Ishikawa (cell line): ENCODE measurements at regions not wholly inside any gene's neighbourhood (a gene's known extent, or its start where the extent isn't known, plus 50 kb on each side); places are given as distances from the start of the nearest gene placed in this dataset.

Experiments used
- CEBPB ChIP-seq: IDR thresholded peaks from 2 replicates; pipeline ENCODE4 v1.6.1; 2012
- CREB1 ChIP-seq: IDR thresholded peaks from 2 replicates; pipeline ENCODE4 v1.6.1; 2012; ENCODE audit warnings: low read depth
- EGR1 ChIP-seq: IDR thresholded peaks from 2 replicates; pipeline ENCODE4 v1.6.1; 2012
- EP300 ChIP-seq: IDR thresholded peaks from 2 replicates; pipeline ENCODE4 v1.6.1; 2012; ENCODE audit warnings: borderline replicate concordance
- FOXM1 ChIP-seq: IDR thresholded peaks from 2 replicates; pipeline ENCODE4 v1.6.1; 2012; ENCODE audit warnings: low read depth, borderline replicate concordance
- NFIC ChIP-seq: IDR thresholded peaks from 2 replicates; pipeline ENCODE4 v1.6.1; 2012
- RAD21 ChIP-seq: IDR thresholded peaks from 2 replicates; pipeline ENCODE4 v1.6.1; 2012; ENCODE audit warnings: low read depth
- TAF1 ChIP-seq: IDR thresholded peaks from 2 replicates; pipeline ENCODE4 v1.6.1; 2012; ENCODE audit warnings: low read depth, mild to moderate bottlenecking
- TCF12 ChIP-seq: IDR thresholded peaks from 2 replicates; pipeline ENCODE4 v1.6.1; 2012; ENCODE audit warnings: low read depth
- TEAD4 ChIP-seq: IDR thresholded peaks from 2 replicates; pipeline ENCODE4 v1.6.1; 2012
- YY1 ChIP-seq: IDR thresholded peaks from 2 replicates; pipeline ENCODE4 v1.6.1; 2012; ENCODE audit warnings: low read depth
- ZBTB7A ChIP-seq: IDR thresholded peaks from 2 replicates; pipeline ENCODE4 v1.6.1; 2012; ENCODE audit warnings: low read depth
- TF ChIP-seq, protein P1 (sequence below): IDR thresholded peaks from 2 replicates; pipeline ENCODE4 v1.6.1; 2012
- TF ChIP-seq, protein P2 (sequence below): IDR thresholded peaks from 2 replicates; pipeline ENCODE4 v1.6.1; 2012; ENCODE audit warnings: low read depth, mild to moderate bottlenecking
- TF ChIP-seq, protein P3 (sequence below): IDR thresholded peaks from 2 replicates; pipeline ENCODE4 v1.6.1; 2012

DNA sequence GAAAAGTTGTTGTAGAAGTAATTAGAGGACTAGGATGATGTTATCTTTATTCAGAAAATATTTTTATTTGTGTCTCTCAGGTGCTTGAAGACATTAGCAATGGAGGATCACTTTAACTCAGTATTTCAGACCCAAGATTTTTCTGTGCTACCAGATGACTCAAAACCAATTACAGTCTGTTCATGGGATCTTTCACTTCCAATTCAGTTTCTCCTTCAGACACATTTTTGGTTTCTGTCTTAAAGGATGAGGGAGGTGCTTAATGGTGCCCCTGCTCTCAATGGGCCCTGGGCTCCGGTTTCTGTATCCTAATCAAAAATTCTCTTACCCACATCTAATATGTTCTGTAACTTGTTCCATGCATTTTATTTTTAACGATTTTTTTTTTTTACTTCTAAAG lies 53.7 kb upstream of the HDAC4 start:
- TF ChIP-seq ZBTB7A (no peak), EP300 (no peak), FOXM1 (no peak), CEBPB (no peak), TEAD4 (no peak), RAD21 (no peak), YY1 (no peak), TCF12 (no peak), NFIC (no peak), TAF1 (no peak), CREB1 (no peak), EGR1 (no peak)
- TF ChIP-seq, protein P1, sequence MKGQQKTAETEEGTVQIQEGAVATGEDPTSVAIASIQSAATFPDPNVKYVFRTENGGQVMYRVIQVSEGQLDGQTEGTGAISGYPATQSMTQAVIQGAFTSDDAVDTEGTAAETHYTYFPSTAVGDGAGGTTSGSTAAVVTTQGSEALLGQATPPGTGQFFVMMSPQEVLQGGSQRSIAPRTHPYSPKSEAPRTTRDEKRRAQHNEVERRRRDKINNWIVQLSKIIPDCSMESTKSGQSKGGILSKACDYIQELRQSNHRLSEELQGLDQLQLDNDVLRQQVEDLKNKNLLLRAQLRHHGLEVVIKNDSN: no peak
- TF ChIP-seq, protein P2, sequence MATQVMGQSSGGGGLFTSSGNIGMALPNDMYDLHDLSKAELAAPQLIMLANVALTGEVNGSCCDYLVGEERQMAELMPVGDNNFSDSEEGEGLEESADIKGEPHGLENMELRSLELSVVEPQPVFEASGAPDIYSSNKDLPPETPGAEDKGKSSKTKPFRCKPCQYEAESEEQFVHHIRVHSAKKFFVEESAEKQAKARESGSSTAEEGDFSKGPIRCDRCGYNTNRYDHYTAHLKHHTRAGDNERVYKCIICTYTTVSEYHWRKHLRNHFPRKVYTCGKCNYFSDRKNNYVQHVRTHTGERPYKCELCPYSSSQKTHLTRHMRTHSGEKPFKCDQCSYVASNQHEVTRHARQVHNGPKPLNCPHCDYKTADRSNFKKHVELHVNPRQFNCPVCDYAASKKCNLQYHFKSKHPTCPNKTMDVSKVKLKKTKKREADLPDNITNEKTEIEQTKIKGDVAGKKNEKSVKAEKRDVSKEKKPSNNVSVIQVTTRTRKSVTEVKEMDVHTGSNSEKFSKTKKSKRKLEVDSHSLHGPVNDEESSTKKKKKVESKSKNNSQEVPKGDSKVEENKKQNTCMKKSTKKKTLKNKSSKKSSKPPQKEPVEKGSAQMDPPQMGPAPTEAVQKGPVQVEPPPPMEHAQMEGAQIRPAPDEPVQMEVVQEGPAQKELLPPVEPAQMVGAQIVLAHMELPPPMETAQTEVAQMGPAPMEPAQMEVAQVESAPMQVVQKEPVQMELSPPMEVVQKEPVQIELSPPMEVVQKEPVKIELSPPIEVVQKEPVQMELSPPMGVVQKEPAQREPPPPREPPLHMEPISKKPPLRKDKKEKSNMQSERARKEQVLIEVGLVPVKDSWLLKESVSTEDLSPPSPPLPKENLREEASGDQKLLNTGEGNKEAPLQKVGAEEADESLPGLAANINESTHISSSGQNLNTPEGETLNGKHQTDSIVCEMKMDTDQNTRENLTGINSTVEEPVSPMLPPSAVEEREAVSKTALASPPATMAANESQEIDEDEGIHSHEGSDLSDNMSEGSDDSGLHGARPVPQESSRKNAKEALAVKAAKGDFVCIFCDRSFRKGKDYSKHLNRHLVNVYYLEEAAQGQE: no peak
- TF ChIP-seq, protein P3, sequence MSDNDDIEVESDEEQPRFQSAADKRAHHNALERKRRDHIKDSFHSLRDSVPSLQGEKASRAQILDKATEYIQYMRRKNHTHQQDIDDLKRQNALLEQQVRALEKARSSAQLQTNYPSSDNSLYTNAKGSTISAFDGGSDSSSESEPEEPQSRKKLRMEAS: no peak
